RWPE1 (cell line): ENCODE measurements at regions not wholly inside any gene's neighbourhood (a gene's known extent, or its start where the extent isn't known, plus 50 kb on each side); places are given as distances from the start of the nearest gene placed in this dataset.
A peak's percentile ranks its signal among the peaks of the same experiment; 100 is the strongest.

ENCODE experiments used
- CTCF ChIA-PET: fragments of 350-600 bp; sonication (Branson Sonifier 250); formaldehyde crosslinking; extraction: SDS; loops from one replicate; lab custom pipeline; 2021; lab: Yijun Ruan, JAX
- POLR2A ChIA-PET: fragments of 400-600 bp; formaldehyde crosslinking; extraction: SDS; loops from one replicate; lab custom pipeline; 2020; ENCODE audit warnings: antibody characterized with exemption; ENCODE audit not compliant: low non-redundant PET; lab: Yijun Ruan, JAX
- DNase-seq: peaks from one replicate; pipeline ENCODE4 v3.0.0; 2012; ENCODE audit warnings: low spot score
- H3K27ac ChIP-seq: fragments of 450-650 bp; 2 replicates; pipeline ENCODE4 v1.5.1; 2017
- CTCF ChIP-seq: fragments of 450-650 bp; conservative IDR thresholded peaks from 2 replicates; pipeline ENCODE4 v1.5.1; 2017; ENCODE audit warnings: low read depth, mild to moderate bottlenecking

- ChIA-PET CTCF (interaction anchor here (0.5 kb wide), 1 partner anchor 834 kb away, joined by 3 read pairs; no protein-coding TSS in a partner anchor), POLR2A (no interaction called here)
- DNase-seq = no peak
- TF ChIP-seq CTCF = no peak
- H3K27ac ChIP-seq = no peak overlapping the region
Measured at GRCh38 chr3:118401887-118402286, 632.8 kb downstream of the IGSF11 start.

- no peak for DNase-seq
- no peak for TF ChIP-seq CTCF
- ChIA-PET POLR2A (no interaction called here), CTCF (no interaction called here)
- H3K27ac ChIP-seq = no peak overlapping the region
Measured at GRCh38 chr3:118402971-118403370, 631.7 kb downstream of the IGSF11 start.

- ChIA-PET POLR2A (no interaction called here), CTCF (no interaction called here)
- DNase-seq = no peak
- H3K27ac ChIP-seq = no peak overlapping the region
- no peak for TF ChIP-seq CTCF
Measured at GRCh38 chr3:118406562-118406961, 628.1 kb downstream of the IGSF11 start.

- no peak overlapping the region for H3K27ac ChIP-seq
- ChIA-PET POLR2A (no interaction called here), CTCF (no interaction called here)
- no peak for TF ChIP-seq CTCF
- peak; percentile 20 for DNase-seq
Measured at GRCh38 chr3:118408431-118408830, 626.2 kb downstream of the IGSF11 start.

- no peak for DNase-seq
- CTCF ChIA-PET = no interaction called here
- POLR2A ChIA-PET = no interaction called here
- TF ChIP-seq CTCF = no peak
- no peak overlapping the region for H3K27ac ChIP-seq
Measured at GRCh38 chr3:118412503-118412902, 622.1 kb downstream of the IGSF11 start.

GRCh38 chr3:118425272-118425837, 609.3 kb downstream of the IGSF11 start:
- ChIA-PET CTCF (interaction anchor here (0.7 kb wide), 1 partner anchor 1186 kb away, joined by 3 read pairs; no protein-coding TSS in a partner anchor), POLR2A (no interaction called here)
- no peak for TF ChIP-seq CTCF
- H3K27ac ChIP-seq = no peak overlapping the region
- DNase-seq = no peak
